Activated naive CD4-positive, alpha-beta T cell treated with anti-CD3 and anti-CD28 coated beads, Interleukin-2, amount 50 U/mL, for 72 hours (primary cell): ENCODE measurements at regions not wholly inside any gene's neighbourhood (a gene's known extent, or its start where the extent isn't known, plus 50 kb on each side); places are given as distances from the start of the nearest gene placed in this dataset.

Source experiments
- ATAC-seq, 2 donors: fragments of 150-1000 bp; cut with Tn5 transposase; 2 replicates each; pipeline ENCODE4 v1.10.0; 2021; ENCODE audit warnings: mild to moderate bottlenecking in 2 of 2, moderate library complexity in 2 of 2
- DNase-seq, 2 donors: peaks; one replicate each; pipeline ENCODE4 v3.0.0; 2021 to 2022; ENCODE audit warnings: low spot score in 2 of 2
- H3K27ac Mint-ChIP-seq, 2 donors: one replicate each; pipeline ENCODE4 v1.8.0; 2022; ENCODE audit warnings: mild to moderate bottlenecking in 2 of 2, mixed read lengths in 2 of 2
- H3K36me3 Mint-ChIP-seq, 2 donors: one replicate each; pipeline ENCODE4 v1.8.0; 2022; ENCODE audit warnings: mixed read lengths in 2 of 2
- H3K9me3 Mint-ChIP-seq, 2 donors: one replicate each; pipeline ENCODE4 v1.8.0; 2022; ENCODE audit warnings: mixed read lengths in 2 of 2

GRCh38 chr11:106467501-106467900, 390.0 kb downstream of the AASDHPPT start:
- Mint-ChIP-seq H3K36me3 (no peaks in the 10 kb centered on the region), H3K9me3 (peaks cover 3 to 4% of the 10 kb centered on the region in 2 donors)

GRCh38 chr11:106468086-106468485, 390.6 kb downstream of the AASDHPPT start:
- no peak for ATAC-seq
- Mint-ChIP-seq H3K27ac (no peak overlapping the region), H3K36me3 (no peaks in the 10 kb centered on the region), H3K9me3 (peaks cover 3 to 4% of the 10 kb centered on the region in 2 donors)
- DNase-seq: no peak

More at GRCh38 chr11:106467501-106467900, 390.0 kb downstream of the AASDHPPT start:
- no peak for DNase-seq
- ATAC-seq: no peak
- H3K27ac Mint-ChIP-seq: no peak overlapping the region

GRCh38 chr11:106468531-106468930, 391.1 kb downstream of the AASDHPPT start:
- ATAC-seq (no peak), DNase-seq (no peak)
- H3K9me3 Mint-ChIP-seq: peaks cover 3 to 4% of the 10 kb centered on the region in 2 donors
- H3K27ac Mint-ChIP-seq: no peak overlapping the region
- H3K36me3 Mint-ChIP-seq: no peaks in the 10 kb centered on the region

GRCh38 chr11:106470230-106470629, 392.8 kb downstream of the AASDHPPT start:
- ATAC-seq: no peak
- Mint-ChIP-seq H3K9me3 (peaks cover 3 to 4% of the 10 kb centered on the region in 2 donors), H3K36me3 (no peaks in the 10 kb centered on the region), H3K27ac (no peak overlapping the region)
- DNase-seq: no peak

- H3K27ac Mint-ChIP-seq: no peak overlapping the region
- no peak for ATAC-seq
- no peak for DNase-seq
- peaks cover 3 to 4% of the 10 kb centered on the region in 2 donors for H3K9me3 Mint-ChIP-seq
- H3K36me3 Mint-ChIP-seq: no peaks in the 10 kb centered on the region
These were observed 393.8 kb downstream of the AASDHPPT start for GRCh38 chr11:106471276-106471675.

GRCh38 chr11:106473089-106473722, 395.7 kb downstream of the AASDHPPT start:
- ATAC-seq: no peak
- H3K9me3 Mint-ChIP-seq: peaks cover 4 to 10% of the 10 kb centered on the region in 2 donors
- DNase-seq: no peak
- H3K36me3 Mint-ChIP-seq: no peaks in the 10 kb centered on the region
- no peak overlapping the region for H3K27ac Mint-ChIP-seq

- peaks cover 0 to 10% of the 10 kb centered on the region in 2 donors for H3K9me3 Mint-ChIP-seq
- no peak for ATAC-seq
- no peaks in the 10 kb centered on the region for H3K36me3 Mint-ChIP-seq
- no peak overlapping the region for H3K27ac Mint-ChIP-seq
- DNase-seq: no peak
These were observed 396.8 kb downstream of the AASDHPPT start for GRCh38 chr11:106474274-106474673.

GRCh38 chr11:106475181-106475580, 397.7 kb downstream of the AASDHPPT start:
- ATAC-seq: no peak
- Mint-ChIP-seq H3K27ac (no peak overlapping the region), H3K36me3 (no peaks in the 10 kb centered on the region), H3K9me3 (peaks cover 0 to 10% of the 10 kb centered on the region in 2 donors)
- no peak for DNase-seq

GRCh38 chr11:106477776-106478175, 400.3 kb downstream of the AASDHPPT start:
- no peak overlapping the region for H3K27ac Mint-ChIP-seq
- peaks cover 0 to 7% of the 10 kb centered on the region in 2 donors for H3K9me3 Mint-ChIP-seq
- ATAC-seq (no peak), DNase-seq (no peak)
- H3K36me3 Mint-ChIP-seq: no peaks in the 10 kb centered on the region

- DNase-seq (no peak), ATAC-seq (no peak)
- no peak overlapping the region for H3K27ac Mint-ChIP-seq
- H3K36me3 Mint-ChIP-seq: no peaks in the 10 kb centered on the region
- H3K9me3 Mint-ChIP-seq: peaks cover 0 to 7% of the 10 kb centered on the region in 2 donors
These were observed 402.2 kb downstream of the AASDHPPT start for GRCh38 chr11:106479646-106480045.

- no peak overlapping the region for H3K27ac Mint-ChIP-seq
- ATAC-seq: no peak
- peaks cover 0 to 7% of the 10 kb centered on the region in 2 donors for H3K9me3 Mint-ChIP-seq
- H3K36me3 Mint-ChIP-seq: no peaks in the 10 kb centered on the region
- no peak for DNase-seq
These were observed 403.2 kb downstream of the AASDHPPT start for GRCh38 chr11:106480581-106481190.

GRCh38 chr11:106482917-106483785, 405.7 kb downstream of the AASDHPPT start:
- H3K36me3 Mint-ChIP-seq: no peaks in the 10 kb centered on the region
- no peak for ATAC-seq
- no peak for DNase-seq
- H3K9me3 Mint-ChIP-seq: peaks cover 0 to 9% of the 10 kb centered on the region in 2 donors
- no peak overlapping the region for H3K27ac Mint-ChIP-seq

GRCh38 chr11:106491751-106492150, 414.3 kb downstream of the AASDHPPT start:
- Mint-ChIP-seq H3K27ac (no peak overlapping the region), H3K9me3 (peaks cover 15% of the 10 kb centered on the region in 2 donors), H3K36me3 (no peaks in the 10 kb centered on the region)
- ATAC-seq (no peak), DNase-seq (no peak)

GRCh38 chr11:106493751-106494150, 416.3 kb downstream of the AASDHPPT start:
- no peak for ATAC-seq

GRCh38 chr11:106495046-106495445, 417.6 kb downstream of the AASDHPPT start:
- Mint-ChIP-seq H3K36me3 (no peaks in the 10 kb centered on the region), H3K27ac (no peak overlapping the region), H3K9me3 (peaks cover 10 to 11% of the 10 kb centered on the region in 2 donors)
- DNase-seq: no peak
- no peak for ATAC-seq

More at GRCh38 chr11:106493751-106494150, 416.3 kb downstream of the AASDHPPT start:
- Mint-ChIP-seq H3K9me3 (peaks cover 15 to 16% of the 10 kb centered on the region in 2 donors), H3K36me3 (no peaks in the 10 kb centered on the region), H3K27ac (no peak overlapping the region)
- no peak for DNase-seq

GRCh38 chr11:106496677-106497076, 419.2 kb downstream of the AASDHPPT start:
- Mint-ChIP-seq H3K27ac (no peak overlapping the region), H3K36me3 (no peaks in the 10 kb centered on the region), H3K9me3 (peaks cover 5 to 10% of the 10 kb centered on the region in 2 donors)
- ATAC-seq (no peak), DNase-seq (no peak)

GRCh38 chr11:106497321-106497720, 419.9 kb downstream of the AASDHPPT start:
- ATAC-seq (no peak), DNase-seq (no peak)
- Mint-ChIP-seq H3K27ac (no peak overlapping the region), H3K36me3 (no peaks in the 10 kb centered on the region), H3K9me3 (peaks cover 3 to 10% of the 10 kb centered on the region in 2 donors)
